GM21390 (cell line): ENCODE measurements at regions not wholly inside any gene's neighbourhood (a gene's known extent, or its start where the extent isn't known, plus 50 kb on each side); places are given as distances from the start of the nearest gene placed in this dataset.
"Not testable (repeated sequence)": the region's sequence is repeated elsewhere in the genome, so short reads cannot be mapped to it uniquely, and the experiment has no call there.

Experiments
- ATAC-seq: cut with Tn5 transposase; IDR thresholded peaks from one replicate; pipeline ENCODE4 v1.9.1; 2021; ENCODE audit not compliant: unreplicated experiment

GRCh38 chr13:97856304-97856675 lies 97.2 kb upstream of the IPO5 start:
- ATAC-seq = no peak

- ATAC-seq = no peak
Observed at GRCh38 chr13:97858161-97858560, 95.3 kb upstream of the IPO5 start.

GRCh38 chr13:97866346-97866745 lies 87.1 kb upstream of the IPO5 start:
- no peak for ATAC-seq

- ATAC-seq = no peak
Observed at GRCh38 chr13:97866751-97867150, 86.7 kb upstream of the IPO5 start.

GRCh38 chr13:97873398-97873797 lies 80.1 kb upstream of the IPO5 start:
- ATAC-seq = no peak

- no peak for ATAC-seq
Observed at GRCh38 chr13:97875218-97875617, 78.3 kb upstream of the IPO5 start.

- no peak for ATAC-seq
Observed at GRCh38 chr13:97875911-97876310, 77.6 kb upstream of the IPO5 start.

- no peak for ATAC-seq
Observed at GRCh38 chr13:97878431-97879375, 74.8 kb upstream of the IPO5 start.

- no peak for ATAC-seq
Observed at GRCh38 chr13:97879646-97880310, 73.7 kb upstream of the IPO5 start.

- ATAC-seq = no peak
Observed at GRCh38 chr13:97880311-97880675, 73.2 kb upstream of the IPO5 start.

- ATAC-seq = no peak
Observed at GRCh38 chr13:97881556-97881955, 71.9 kb upstream of the IPO5 start.

GRCh38 chr13:97883396-97883795 lies 70.1 kb upstream of the IPO5 start:
- ATAC-seq = no peak

GRCh38 chr13:97884707-97885468 lies 68.6 kb upstream of the IPO5 start:
- ATAC-seq = no peak

- ATAC-seq = no peak
Observed at GRCh38 chr13:97885641-97886040, 67.8 kb upstream of the IPO5 start.

- ATAC-seq = no peak
Observed at GRCh38 chr13:97889803-97890202, 63.7 kb upstream of the IPO5 start.

- no peak for ATAC-seq
Observed at GRCh38 chr13:97890573-97890972, 62.9 kb upstream of the IPO5 start.

- ATAC-seq = not testable (repeated sequence)
Observed at GRCh38 chr13:97891964-97892363, 61.5 kb upstream of the IPO5 start.

GRCh38 chr13:97892717-97893116 lies 60.8 kb upstream of the IPO5 start:
- no peak for ATAC-seq

GRCh38 chr13:97895383-97895782 lies 58.1 kb upstream of the IPO5 start:
- no peak for ATAC-seq

GRCh38 chr13:97896446-97896845 lies 57.0 kb upstream of the IPO5 start:
- no peak for ATAC-seq

GRCh38 chr13:97901716-97902115 lies 51.8 kb upstream of the IPO5 start:
- no peak for ATAC-seq
